ENCODE measurements at regions not wholly inside any gene's neighbourhood (a gene's known extent, or its start where the extent isn't known, plus 50 kb on each side); places are given as distances from the start of the nearest gene placed in this dataset.

DNA sequence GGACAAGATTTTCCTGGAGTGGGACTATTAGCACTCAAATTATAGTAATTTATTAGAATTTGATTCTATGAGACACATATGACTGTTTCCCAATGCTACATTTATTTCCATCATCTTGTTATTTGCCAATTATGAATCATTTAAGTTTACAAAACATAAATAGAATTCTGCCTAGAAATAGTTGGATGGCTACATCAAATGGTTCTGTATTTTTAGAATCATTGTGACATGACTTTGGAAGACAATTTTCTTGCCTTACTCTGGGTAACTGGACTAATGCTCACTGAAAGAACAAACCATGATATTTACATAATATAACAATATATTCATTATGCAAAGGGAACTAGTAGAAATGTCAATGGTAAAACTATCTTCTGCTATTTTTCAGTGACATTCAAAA lies 173.5 kb downstream of the ZIC1 start:
- TF ChIP-seq JUND (IDR thresholded peaks at IDR 0.05; ENCODE audit: low read depth, low read length) (no peak), EZH2 (IDR thresholded peaks at IDR 0.05; ENCODE audit: borderline replicate concordance, control insufficient read depth, low read depth, low read length) (no peak)
